Inflammatory macrophage (primary cell): ENCODE measurements at regions not wholly inside any gene's neighbourhood (a gene's known extent, or its start where the extent isn't known, plus 50 kb on each side); places are given as distances from the start of the nearest gene placed in this dataset.
"Not testable (repeated sequence)": the region's sequence is repeated elsewhere in the genome, so short reads cannot be mapped to it uniquely, and the experiment has no call there.

ENCODE experiments used
- DNase-seq, 2 donors: peaks; one replicate each; pipeline ENCODE4 v3.0.0-alpha.2; 2020 to 2022

- no peak for DNase-seq
Observed at GRCh38 chr7:12995912-12996469, 308.6 kb downstream of the ARL4A start.

DNA sequence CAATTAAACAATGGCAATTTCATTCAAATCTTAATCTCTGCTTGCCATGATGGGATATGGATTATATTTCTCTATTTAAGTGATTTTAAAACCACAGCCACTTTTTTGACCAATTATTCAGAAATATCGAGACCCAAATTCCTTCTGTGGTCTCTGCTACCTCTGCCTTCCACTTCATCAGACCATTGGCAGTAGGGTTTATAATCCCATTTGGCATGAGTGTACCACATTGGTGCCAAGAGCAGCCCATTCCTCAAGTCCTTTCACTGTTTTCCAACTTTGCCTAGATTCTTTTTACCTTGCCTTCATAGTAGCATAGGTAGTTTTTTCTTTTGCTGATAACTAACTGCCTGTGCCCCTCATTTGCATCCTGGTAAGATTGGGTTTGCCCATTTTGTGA is 319.9 kb downstream of the ARL4A start:
- no peak for DNase-seq

GRCh38 chr7:13009517-13009916 is 322.1 kb downstream of the ARL4A start:
- no peak for DNase-seq

DNA sequence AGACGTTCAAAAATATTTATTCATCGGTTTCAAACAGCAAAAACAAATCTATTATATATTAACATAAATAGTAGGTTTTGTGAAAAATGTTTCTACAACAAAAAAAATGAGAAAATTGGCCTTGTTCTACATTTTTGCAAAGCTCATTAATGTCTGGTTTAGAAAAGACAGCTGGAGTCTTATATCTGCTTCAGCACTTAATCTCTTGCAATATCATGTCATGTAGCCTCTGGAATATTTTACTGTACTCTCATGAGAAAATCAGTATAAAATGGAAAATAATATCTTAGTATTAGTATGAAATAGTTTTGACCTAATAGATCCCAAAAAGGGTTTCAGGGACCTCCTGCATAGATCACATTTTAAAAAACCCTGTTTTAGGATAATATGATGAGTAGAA is 326.6 kb downstream of the ARL4A start:
- DNase-seq: no peak

DNA sequence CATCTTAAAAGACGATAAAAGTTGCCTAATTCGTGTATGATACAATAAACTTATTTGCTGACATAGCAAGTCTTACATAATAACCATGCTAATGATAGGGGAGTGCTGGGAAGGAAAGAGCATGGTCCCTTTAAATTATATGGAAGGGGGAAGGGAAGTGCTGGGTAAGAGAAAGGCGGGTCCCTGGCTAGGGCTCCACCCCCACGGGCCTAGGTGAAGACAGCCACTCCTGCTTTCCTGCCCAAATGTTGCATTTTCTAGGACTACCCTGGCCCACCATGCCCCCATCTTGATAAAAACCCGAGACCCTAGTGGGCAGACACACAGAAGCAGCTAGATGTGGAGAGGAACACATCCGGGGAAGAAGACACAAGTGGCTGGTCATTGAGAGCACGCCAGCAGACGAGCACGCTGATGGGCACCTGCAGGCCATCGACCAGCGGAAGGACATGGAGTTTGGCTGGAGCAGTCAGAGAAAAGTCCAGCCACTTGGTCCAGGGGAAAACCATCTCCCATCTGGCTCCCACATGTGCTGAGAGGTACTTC is 328.7 kb downstream of the ARL4A start:
- DNase-seq: no peak

DNA sequence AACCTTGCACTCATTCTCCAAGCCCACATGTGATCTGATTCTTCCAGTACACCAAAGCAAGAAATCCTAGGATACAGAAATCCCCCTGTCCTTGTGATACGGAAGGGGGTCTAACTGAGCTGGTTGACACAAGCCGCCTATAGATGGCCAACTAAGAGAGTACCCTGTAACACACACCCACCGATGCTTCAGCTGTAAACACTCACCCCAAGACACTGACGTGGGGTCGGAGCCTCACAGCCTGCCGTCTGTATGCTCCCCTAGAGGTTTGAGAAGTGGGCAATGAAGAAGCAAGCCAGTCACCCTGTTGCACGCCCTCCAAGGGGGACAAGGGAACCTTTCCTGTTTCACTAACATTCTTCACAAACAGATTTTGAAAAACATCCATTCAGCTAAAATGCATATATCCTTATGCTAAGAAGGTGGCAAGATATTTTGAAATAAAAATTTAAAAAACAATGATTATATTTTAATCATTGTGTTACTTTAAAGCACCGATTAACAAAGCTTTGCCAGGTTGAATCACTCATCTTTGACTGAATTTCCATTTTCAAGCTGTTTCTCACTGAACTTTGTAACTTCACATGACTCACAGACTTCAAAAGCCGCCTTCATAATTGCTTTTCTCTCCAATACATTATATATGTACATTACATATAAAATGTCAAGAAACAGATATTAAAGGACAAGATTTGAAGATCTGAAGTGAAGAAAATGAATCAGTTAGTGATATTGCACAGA is 329.3 kb downstream of the ARL4A start:
- no peak for DNase-seq

- DNase-seq: no peak
Observed at GRCh38 chr7:13017333-13017857, 330.0 kb downstream of the ARL4A start.

DNA sequence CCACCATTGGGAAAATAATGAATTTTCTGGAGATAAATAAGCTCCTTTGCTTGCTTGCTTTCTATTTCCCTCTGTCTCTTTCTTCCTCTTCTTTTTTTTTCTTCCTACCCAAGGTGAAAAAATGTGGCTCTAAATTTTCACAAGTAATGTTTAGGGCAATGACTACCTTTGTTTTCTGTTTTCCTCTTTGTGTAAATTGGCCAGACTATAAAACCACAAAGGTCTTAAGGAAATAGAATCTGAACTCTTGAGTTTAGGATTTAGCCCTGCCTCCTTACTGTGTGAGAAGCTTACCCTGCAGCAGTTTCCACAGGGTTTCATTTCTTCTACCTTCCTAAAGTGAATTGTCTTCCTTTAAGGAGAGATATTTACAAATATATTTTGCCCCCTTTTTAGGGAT is 330.4 kb downstream of the ARL4A start:
- no peak for DNase-seq

DNA sequence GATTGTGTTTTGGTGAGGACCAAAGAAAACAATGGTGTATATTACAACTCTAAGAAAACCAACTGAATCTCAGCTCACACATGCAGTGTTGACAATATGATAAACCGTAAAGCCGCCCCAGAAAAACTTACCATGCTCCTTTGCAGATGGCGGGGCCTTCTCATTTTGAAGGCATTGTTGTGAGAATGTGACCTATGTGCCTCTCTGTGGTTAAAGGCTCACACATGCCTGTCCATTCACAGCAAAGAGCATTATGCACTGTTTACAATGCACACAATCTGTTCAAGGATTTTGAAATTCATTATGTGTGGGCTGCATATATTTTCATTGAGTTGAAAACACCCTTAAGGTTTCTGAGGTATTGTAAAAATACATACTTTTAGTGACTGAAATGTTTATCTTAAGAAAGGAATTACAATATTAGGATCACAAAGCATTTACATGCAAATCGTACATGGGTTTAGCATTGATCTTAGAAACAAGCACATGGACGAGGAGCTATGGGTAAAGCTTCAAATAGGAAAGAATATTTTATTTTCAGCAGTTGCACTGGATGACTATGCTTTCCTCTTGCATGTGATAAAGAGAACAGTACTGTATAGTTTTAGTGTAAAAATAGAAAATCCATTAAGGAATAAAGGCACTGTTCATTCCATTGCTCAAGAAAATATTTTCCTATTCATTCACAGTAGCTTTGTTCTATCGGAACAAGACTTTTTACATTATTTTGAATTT is 334.3 kb downstream of the ARL4A start:
- no peak for DNase-seq

DNA sequence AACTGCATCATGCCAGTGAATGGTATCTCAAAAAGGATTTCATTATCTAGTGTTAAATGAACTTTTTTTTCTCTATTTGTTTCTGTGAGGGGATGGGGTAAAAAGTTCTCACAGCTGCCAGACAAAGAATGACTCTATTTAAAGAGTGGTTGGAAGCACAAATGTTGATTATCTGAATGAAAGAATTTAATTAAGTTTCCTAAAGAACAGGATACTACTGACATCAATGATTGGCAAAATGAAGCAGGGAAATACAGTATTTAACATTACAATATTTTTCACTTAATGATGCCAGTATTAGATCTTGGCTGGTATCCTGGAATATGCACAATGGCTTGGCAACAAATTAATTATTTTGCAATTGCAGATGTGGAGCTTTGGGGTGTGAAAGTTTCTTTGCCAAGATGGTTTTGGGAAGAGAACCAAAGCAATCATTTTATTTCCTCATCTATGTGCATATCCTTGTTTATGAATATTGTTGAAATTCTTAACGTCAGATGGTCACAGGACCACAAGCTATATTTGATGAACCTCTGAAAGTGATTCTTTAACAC is 336.8 kb downstream of the ARL4A start:
- DNase-seq: no peak

GRCh38 chr7:13025043-13025442 is 337.6 kb downstream of the ARL4A start:
- not testable (repeated sequence) for DNase-seq

DNA sequence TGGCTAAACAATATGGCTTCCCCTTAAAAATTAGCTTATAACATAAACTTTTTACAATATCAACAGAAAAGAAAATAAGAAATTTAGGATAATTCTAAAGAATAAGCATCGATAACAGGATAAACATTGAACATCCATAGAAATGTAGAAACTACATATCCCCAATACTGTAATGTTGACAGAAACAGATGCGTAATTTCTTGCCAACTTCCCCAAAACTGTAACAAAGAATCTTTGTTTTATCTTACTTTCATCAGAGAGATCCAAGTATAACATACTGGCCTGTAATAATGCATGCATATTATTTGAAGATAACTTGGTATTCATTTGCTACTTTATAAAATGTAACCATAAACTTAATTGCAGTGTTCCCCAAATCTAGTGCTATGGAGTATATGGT is 339.9 kb downstream of the ARL4A start:
- no peak for DNase-seq

DNA sequence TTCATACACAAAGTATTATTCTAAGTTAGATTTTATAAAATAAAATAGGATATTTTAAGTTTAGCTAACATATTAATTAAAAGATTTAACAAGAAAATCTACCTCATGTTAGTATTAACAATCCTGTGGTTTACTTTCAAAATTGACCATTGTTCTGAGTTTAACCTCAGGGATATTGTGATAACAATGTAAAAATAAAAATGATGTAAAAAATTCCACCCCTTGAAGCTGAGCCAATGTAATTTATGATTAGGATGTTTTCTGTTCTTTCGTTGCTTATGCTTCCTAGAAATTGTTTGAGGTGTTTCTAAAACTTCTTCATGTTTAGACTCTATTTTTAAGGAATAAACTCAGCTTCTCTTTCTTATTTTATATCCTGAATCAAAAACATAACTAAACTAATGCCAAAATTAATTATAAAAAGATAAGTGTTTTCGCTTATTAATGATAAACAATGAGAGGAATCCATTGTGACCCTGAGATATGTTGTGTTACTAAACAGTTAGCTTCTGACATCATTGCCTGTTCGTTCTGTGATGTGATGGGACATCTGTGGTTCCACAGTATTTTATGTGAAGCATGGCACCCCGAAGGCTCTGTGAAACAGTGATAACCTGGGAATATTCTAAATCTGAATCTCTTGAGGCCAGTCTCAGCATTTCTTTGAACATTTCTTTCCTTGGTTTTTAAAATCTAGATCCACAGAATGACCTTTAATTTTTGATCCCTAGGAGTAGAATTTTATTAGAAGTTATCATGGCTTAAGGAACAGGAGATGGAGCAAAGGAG is 340.8 kb downstream of the ARL4A start:
- DNase-seq: no peak

DNA sequence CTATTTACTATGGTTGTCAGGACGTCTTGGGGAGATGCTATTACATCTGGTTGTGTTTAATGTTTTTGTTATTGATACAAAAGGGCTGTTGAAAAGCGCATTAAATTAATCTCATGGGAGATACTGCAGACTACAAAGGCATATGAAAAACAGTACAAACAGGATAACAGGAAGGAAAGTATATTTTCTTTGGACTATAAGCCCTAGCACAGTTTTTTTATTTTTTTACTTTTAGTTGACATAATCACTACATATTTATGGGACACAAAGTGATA is 341.3 kb downstream of the ARL4A start:
- no peak for DNase-seq

- DNase-seq: no peak
Observed at GRCh38 chr7:13031468-13031867, 344.0 kb downstream of the ARL4A start.

- DNase-seq: no peak
Observed at GRCh38 chr7:13032084-13032483, 344.7 kb downstream of the ARL4A start.

GRCh38 chr7:13032576-13032975 is 345.1 kb downstream of the ARL4A start:
- no peak for DNase-seq

- no peak for DNase-seq
Observed at GRCh38 chr7:13034693-13035092, 347.3 kb downstream of the ARL4A start.

- peak in 1 of 2 donors; percentile 10 for DNase-seq
Observed at GRCh38 chr7:13035233-13035632, 347.8 kb downstream of the ARL4A start.

- DNase-seq: peak in 1 of 2 donors; percentile 3
Observed at GRCh38 chr7:13036256-13036780, 348.9 kb downstream of the ARL4A start.

- no peak for DNase-seq
Observed at GRCh38 chr7:13037216-13037615, 349.8 kb downstream of the ARL4A start.

GRCh38 chr7:13041368-13041988 is 354.0 kb downstream of the ARL4A start:
- no peak for DNase-seq
